Caco-2 (cell line): ENCODE measurements at regions not wholly inside any gene's neighbourhood (a gene's known extent, or its start where the extent isn't known, plus 50 kb on each side); places are given as distances from the start of the nearest gene placed in this dataset.

ENCODE experiments used
- BruUV-seq: library from RNA; stranded (reverse); fragments of 400-500 nt; replicated peaks from 2 replicates; lab custom pipeline; 2021; lab: Mats Ljungman, UMichigan
- CTCF ChIA-PET: fragments of 300-600 bp; sonication (Branson Sonifier 250); formaldehyde crosslinking; loops from one replicate; lab custom pipeline; 2022; ENCODE audit warnings: antibody characterized with exemption; lab: Charles Lee
- POLR2A ChIA-PET: fragments of 300-600 bp; sonication (Branson Sonifier 250); formaldehyde crosslinking; loops from one replicate; lab custom pipeline; 2022; ENCODE audit warnings: antibody characterized with exemption; lab: Charles Lee
- DNase-seq, 2 experiments: peaks; one replicate each; pipeline versions ENCODE4 v3.0.0 to v3.0.0-alpha.2; 2020 to 2022
- H3K27me3 ChIP-seq: replicated peaks from 2 replicates; pipeline ENCODE4 v1.6.0; 2011; ENCODE audit warnings: low read length; ENCODE audit not compliant: control insufficient read depth, insufficient read depth
- H3K36me3 ChIP-seq: 2 replicates; pipeline ENCODE4 v1.5.1; 2011; ENCODE audit warnings: low read length; ENCODE audit not compliant: control insufficient read depth, insufficient read depth
- H3K4me1 ChIP-seq: fragments of 250-450 bp; sonication (Bioruptor Pico); 2 replicates; pipeline ENCODE4 v1.5.1; 2020; ENCODE audit warnings: mild to moderate bottlenecking
- H3K4me3 ChIP-seq: 2 replicates; pipeline ENCODE4 v1.5.1; 2011; ENCODE audit warnings: low read depth, mild to moderate bottlenecking, control low read depth, low read length
- H3K9me3 ChIP-seq: fragments of 250-450 bp; sonication (Bioruptor Pico); 2 replicates; pipeline ENCODE4 v1.5.1; 2020; ENCODE audit warnings: mild to moderate bottlenecking, moderate library complexity
- H3K27ac Mint-ChIP-seq: one replicate; pipeline ENCODE4 v1.8.0; 2022; ENCODE audit warnings: mixed read lengths; ENCODE audit not compliant: unreplicated experiment
- H3K27me3 Mint-ChIP-seq: one replicate; pipeline ENCODE4 v1.8.0; 2022; ENCODE audit warnings: mixed read lengths; ENCODE audit not compliant: insufficient read depth, unreplicated experiment
- H3K36me3 Mint-ChIP-seq: one replicate; pipeline ENCODE4 v1.8.0; 2022; ENCODE audit warnings: mild to moderate bottlenecking, mixed read lengths; ENCODE audit not compliant: insufficient read depth, unreplicated experiment
- H3K4me1 Mint-ChIP-seq: one replicate; pipeline ENCODE4 v1.8.0; 2022; ENCODE audit warnings: low read depth, mixed read lengths; ENCODE audit not compliant: unreplicated experiment
- H3K4me3 Mint-ChIP-seq: one replicate; pipeline ENCODE4 v1.8.0; 2022; ENCODE audit warnings: mild to moderate bottlenecking, moderate library complexity, mixed read lengths; ENCODE audit not compliant: unreplicated experiment
- H3K9me3 Mint-ChIP-seq: one replicate; pipeline ENCODE4 v1.8.0; 2022; ENCODE audit warnings: mixed read lengths; ENCODE audit not compliant: unreplicated experiment
- CTCF ChIP-seq, 2 experiments: fragments of 200-600 bp in 1 of 2; IDR thresholded peaks; 1 replicate in 1 of 2; 2 replicates in 1 of 2; pipeline versions ENCODE4 v1.5.1 to v1.8.0; 2011 to 2022; ENCODE audit warnings: antibody characterized with exemption in 1 of 2, control low read depth in 1 of 2, inconsistent platforms in 1 of 2, low read depth in 1 of 2, low read length in 1 of 2, mild to moderate bottlenecking in 1 of 2, moderate library complexity in 1 of 2; ENCODE audit not compliant: insufficient read depth in 1 of 2, severe bottlenecking in 1 of 2, unreplicated experiment in 1 of 2
- intact Hi-C: fragments of 100-400 bp; cut with micrococcal nuclease; formaldehyde crosslinking; loops from one replicate; pipeline ENCODE4 v1.10.0; 2022; ENCODE audit not compliant: unreplicated experiment

- H3K27me3 Mint-ChIP-seq = peaks cover 3% of the 10 kb centered on the region
Observed at GRCh38 chr2:46846536-46846935, 69.1 kb downstream of the MCFD2 start.

DNA sequence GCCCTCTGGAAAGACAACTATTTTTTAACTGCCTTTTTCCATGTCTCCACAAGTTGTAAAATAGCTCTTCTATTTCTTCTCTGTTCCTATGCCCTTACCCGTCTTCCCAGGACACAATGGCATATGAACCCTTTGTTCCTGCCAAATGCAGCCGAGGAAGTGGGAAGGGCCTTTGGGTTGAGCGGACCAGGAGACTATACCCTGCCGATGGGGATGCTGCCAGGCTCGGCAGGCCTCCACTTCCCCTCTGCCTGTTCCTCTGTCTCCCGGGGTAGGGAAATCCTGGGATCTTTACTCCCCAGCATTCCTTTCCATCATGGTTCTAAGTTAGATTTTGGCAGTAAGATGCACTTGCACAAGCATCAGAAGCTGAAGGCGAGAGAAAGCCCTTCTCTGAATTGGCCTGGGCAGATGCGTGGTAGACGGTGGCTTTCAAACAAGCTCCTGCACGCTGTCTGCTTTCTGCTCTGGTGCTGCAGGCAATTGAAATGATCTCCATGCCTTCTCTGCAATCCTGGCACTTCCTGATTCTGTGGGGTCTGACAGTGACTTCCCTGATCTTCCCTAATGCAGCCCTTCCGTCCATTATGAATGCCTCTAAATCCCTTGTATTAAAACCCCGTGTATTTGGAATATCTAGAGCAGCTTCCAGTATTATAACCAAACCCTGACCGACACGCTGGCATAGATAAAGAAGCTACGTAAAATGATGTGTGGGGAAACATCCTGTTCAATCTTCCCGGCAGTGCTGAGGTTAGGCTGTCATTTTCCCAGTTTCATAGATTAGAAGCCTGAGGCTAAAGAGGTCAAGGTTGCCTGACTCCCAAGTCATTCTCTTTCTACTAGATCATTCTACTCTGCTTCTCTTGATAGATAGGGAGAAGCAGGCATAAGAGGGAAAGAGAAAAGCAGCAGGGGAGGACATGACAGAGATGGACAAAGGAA is 69.8 kb downstream of the MCFD2 start:
- Histone ChIP-seq H3K36me3 (no peaks in the 10 kb centered on the region), H3K27me3 (no peaks in the 10 kb centered on the region; the same call in 1 of the 2 replicates), H3K9me3 (no peaks in the 10 kb centered on the region), H3K4me1 (no peaks in the 10 kb centered on the region), H3K4me3 (no peak overlapping the region)
- H3K9me3 Mint-ChIP-seq = no peaks in the 10 kb centered on the region
- no peak overlapping the region for H3K4me3 Mint-ChIP-seq
- intact Hi-C loops = no loop called here
- H3K27ac Mint-ChIP-seq = no peak overlapping the region
- CTCF ChIA-PET = no interaction called here
- TF ChIP-seq CTCF (IDR thresholded peaks at IDR 0.05; ENCODE audit: insufficient read depth in 1 of 2, low read depth in 1 of 2, low read length in 1 of 2, severe bottlenecking in 1 of 2, unreplicated experiment in 1 of 2) = no peak
- H3K36me3 Mint-ChIP-seq = no peaks in the 10 kb centered on the region
- DNase-seq = peak in 1 of 2 experiments; percentile 6
- BruUV-seq = no TSS peak
- H3K4me1 Mint-ChIP-seq = no peaks in the 10 kb centered on the region
- POLR2A ChIA-PET = no interaction called here
- H3K27me3 Mint-ChIP-seq = peaks cover 3% of the 10 kb centered on the region

More at GRCh38 chr2:46846536-46846935, 69.1 kb downstream of the MCFD2 start:
- H3K9me3 ChIP-seq = no peaks in the 10 kb centered on the region
- no peak overlapping the region for H3K4me3 ChIP-seq
- H3K4me1 ChIP-seq = no peaks in the 10 kb centered on the region
- H3K9me3 Mint-ChIP-seq = no peaks in the 10 kb centered on the region
- DNase-seq = no peak
- no peaks in the 10 kb centered on the region for H3K36me3 Mint-ChIP-seq
- no peaks in the 10 kb centered on the region for H3K36me3 ChIP-seq
- H3K27ac Mint-ChIP-seq = no peak overlapping the region
- H3K4me3 Mint-ChIP-seq = no peak overlapping the region
- TF ChIP-seq CTCF (IDR thresholded peaks at IDR 0.05; ENCODE audit: insufficient read depth in 1 of 2, low read depth in 1 of 2, low read length in 1 of 2, severe bottlenecking in 1 of 2, unreplicated experiment in 1 of 2) = no peak
- ChIA-PET CTCF (no interaction called here), POLR2A (no interaction called here)
- intact Hi-C loops = no loop called here
- H3K4me1 Mint-ChIP-seq = no peaks in the 10 kb centered on the region
- H3K27me3 ChIP-seq = no peaks in the 10 kb centered on the region; the same call in 1 of the 2 replicates
- no TSS peak for BruUV-seq

DNA sequence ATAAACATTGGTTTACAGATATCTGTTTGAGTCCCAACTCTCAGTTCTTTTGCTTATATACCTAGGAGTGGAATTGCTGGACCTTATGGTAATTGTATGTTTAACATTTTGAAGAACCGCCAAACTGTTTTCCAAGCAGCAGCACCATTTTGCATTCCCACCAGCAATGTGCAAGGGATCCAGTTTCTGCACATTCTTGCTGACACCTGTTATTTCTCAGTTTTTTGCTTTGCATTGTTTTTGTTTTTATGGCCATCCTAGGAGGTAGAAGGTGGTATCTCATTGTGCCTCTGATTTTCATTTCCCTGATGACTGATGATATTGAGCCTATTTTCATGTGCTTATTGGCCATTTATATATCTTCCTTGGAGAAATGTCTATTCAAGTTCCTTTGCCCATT is 71.2 kb downstream of the MCFD2 start:
- POLR2A ChIA-PET = no interaction called here

More for the DNA sequence above, 71.2 kb downstream of the MCFD2 start:
- intact Hi-C loops = no loop called here
- Histone ChIP-seq H3K27me3 (no peaks in the 10 kb centered on the region; the same call in 1 of the 2 replicates), H3K4me1 (no peaks in the 10 kb centered on the region), H3K36me3 (no peaks in the 10 kb centered on the region), H3K9me3 (no peaks in the 10 kb centered on the region), H3K4me3 (no peak overlapping the region)
- Mint-ChIP-seq H3K4me3 (no peak overlapping the region), H3K27me3 (peaks cover 3% of the 10 kb centered on the region), H3K9me3 (no peaks in the 10 kb centered on the region), H3K4me1 (no peaks in the 10 kb centered on the region), H3K36me3 (no peaks in the 10 kb centered on the region), H3K27ac (no peak overlapping the region)
- CTCF ChIA-PET = no interaction called here
- TF ChIP-seq CTCF (IDR thresholded peaks at IDR 0.05; ENCODE audit: insufficient read depth in 1 of 2, low read depth in 1 of 2, low read length in 1 of 2, severe bottlenecking in 1 of 2, unreplicated experiment in 1 of 2) = no peak
- no peak for DNase-seq
- no TSS peak for BruUV-seq
